DND-41 (cell line): ENCODE measurements at regions not wholly inside any gene's neighbourhood (a gene's known extent, or its start where the extent isn't known, plus 50 kb on each side); places are given as distances from the start of the nearest gene placed in this dataset.
"Not testable (repeated sequence)": the region's sequence is repeated elsewhere in the genome, so short reads cannot be mapped to it uniquely, and the experiment has no call there.

Experiments
- ATAC-seq: fragments of 200-7000 bp; cut with Tn5 transposase; 3 replicates; pipeline ENCODE4 v1.9.1; 2021; ENCODE audit warnings: low read depth; ENCODE audit not compliant: insufficient read depth
- DNase-seq: peaks from one replicate; pipeline ENCODE4 v3.0.0-alpha.2; 2020
- H2AFZ ChIP-seq: 2 replicates; pipeline ENCODE4 v1.6.0; 2012; ENCODE audit warnings: low read depth, low read length
- H3K27ac ChIP-seq: 2 replicates; pipeline ENCODE4 v1.5.1; 2012; ENCODE audit warnings: low read length, inconsistent platforms
- H3K27me3 ChIP-seq: fragments of 200-600 bp; sonication (generic); 2 replicates; pipeline ENCODE4 v1.6.0; 2012; ENCODE audit warnings: low read length, mild to moderate bottlenecking, inconsistent platforms; ENCODE audit not compliant: insufficient read depth, poor library complexity
- H3K36me3 ChIP-seq: 2 replicates; pipeline ENCODE4 v1.5.1; 2012; ENCODE audit warnings: low read length, inconsistent platforms; ENCODE audit not compliant: insufficient read depth
- H3K4me1 ChIP-seq: 2 replicates; pipeline ENCODE4 v1.5.1; 2012; ENCODE audit warnings: mild to moderate bottlenecking, low read length; ENCODE audit not compliant: insufficient read depth
- H3K4me2 ChIP-seq: 2 replicates; pipeline ENCODE4 v1.6.0; 2012; ENCODE audit warnings: mild to moderate bottlenecking, moderate library complexity, low read length, inconsistent platforms; ENCODE audit not compliant: insufficient read depth
- H3K4me3 ChIP-seq, 2 experiments: fragments of 200-600 bp in 1 of 2; shearing (Covaris generic) in 1 of 2; 2 replicates each; pipeline ENCODE4 v1.5.1; 2012 to 2016; ENCODE audit warnings: inconsistent platforms in 2 of 2, low read length in 2 of 2, mild to moderate bottlenecking in 2 of 2, low read depth in 1 of 2, moderate library complexity in 1 of 2
- H3K79me2 ChIP-seq: 2 replicates; pipeline ENCODE4 v1.6.0; 2012; ENCODE audit warnings: low read length, inconsistent platforms; ENCODE audit not compliant: insufficient read depth
- H3K9ac ChIP-seq: 2 replicates; pipeline ENCODE4 v1.6.0; 2012; ENCODE audit warnings: low read depth, mild to moderate bottlenecking, inconsistent platforms, low read length, moderate library complexity
- H3K9me3 ChIP-seq: 2 replicates; pipeline ENCODE4 v1.5.1; 2012; ENCODE audit warnings: low read length, moderate library complexity, mild to moderate bottlenecking, inconsistent platforms; ENCODE audit not compliant: insufficient read depth, severe bottlenecking
- H4K20me1 ChIP-seq: 2 replicates; pipeline ENCODE4 v1.6.0; 2012; ENCODE audit warnings: low read length; ENCODE audit not compliant: insufficient read depth
- EZH2 ChIP-seq: IDR thresholded peaks from 3 replicates; pipeline ENCODE4 v1.6.1; 2012; ENCODE audit warnings: borderline replicate concordance, low read depth, mild to moderate bottlenecking, moderate library complexity, low read length, inconsistent platforms; ENCODE audit not compliant: severe bottlenecking
- TF ChIP-seq, protein P1 (sequence below): IDR thresholded peaks from 2 replicates; pipeline ENCODE4 v1.5.1; 2012; ENCODE audit warnings: borderline replicate concordance, low read length, moderate library complexity, mild to moderate bottlenecking; ENCODE audit not compliant: poor library complexity, severe bottlenecking; ENCODE audit errors: extremely low read depth

DNA sequence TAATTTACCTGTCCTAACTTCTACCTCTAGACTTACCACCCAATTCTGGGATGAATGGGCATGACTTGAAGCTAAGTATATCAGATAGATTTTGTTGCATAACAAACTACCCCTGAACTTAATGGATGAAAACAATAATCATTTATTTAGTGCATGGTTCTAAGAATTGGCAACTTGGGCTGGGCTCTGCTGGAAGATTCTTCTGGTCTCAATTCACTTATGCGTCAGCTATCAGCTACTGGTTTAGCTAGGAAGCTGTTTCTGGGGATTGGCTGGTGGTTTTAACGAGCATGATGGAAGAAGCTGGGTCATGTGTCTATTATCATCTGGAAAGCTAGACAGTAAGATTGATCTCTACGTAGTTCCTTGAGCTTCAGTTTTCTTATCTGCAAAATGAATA is 77.3 kb upstream of the LMCD1 start:
- Histone ChIP-seq H3K27ac (no peak overlapping the region), H3K9me3 (no peaks in the 10 kb centered on the region), H3K4me2 (no peak overlapping the region), H3K36me3 (no peaks in the 10 kb centered on the region), H3K27me3 (no peaks in the 10 kb centered on the region), H3K9ac (no peak overlapping the region), H2AFZ (no peak overlapping the region), H3K4me1 (no peaks in the 10 kb centered on the region), H3K79me2 (no peaks in the 10 kb centered on the region), H3K4me3 (no peak overlapping the region), H4K20me1 (no peaks in the 10 kb centered on the region)
- TF ChIP-seq, protein P1, sequence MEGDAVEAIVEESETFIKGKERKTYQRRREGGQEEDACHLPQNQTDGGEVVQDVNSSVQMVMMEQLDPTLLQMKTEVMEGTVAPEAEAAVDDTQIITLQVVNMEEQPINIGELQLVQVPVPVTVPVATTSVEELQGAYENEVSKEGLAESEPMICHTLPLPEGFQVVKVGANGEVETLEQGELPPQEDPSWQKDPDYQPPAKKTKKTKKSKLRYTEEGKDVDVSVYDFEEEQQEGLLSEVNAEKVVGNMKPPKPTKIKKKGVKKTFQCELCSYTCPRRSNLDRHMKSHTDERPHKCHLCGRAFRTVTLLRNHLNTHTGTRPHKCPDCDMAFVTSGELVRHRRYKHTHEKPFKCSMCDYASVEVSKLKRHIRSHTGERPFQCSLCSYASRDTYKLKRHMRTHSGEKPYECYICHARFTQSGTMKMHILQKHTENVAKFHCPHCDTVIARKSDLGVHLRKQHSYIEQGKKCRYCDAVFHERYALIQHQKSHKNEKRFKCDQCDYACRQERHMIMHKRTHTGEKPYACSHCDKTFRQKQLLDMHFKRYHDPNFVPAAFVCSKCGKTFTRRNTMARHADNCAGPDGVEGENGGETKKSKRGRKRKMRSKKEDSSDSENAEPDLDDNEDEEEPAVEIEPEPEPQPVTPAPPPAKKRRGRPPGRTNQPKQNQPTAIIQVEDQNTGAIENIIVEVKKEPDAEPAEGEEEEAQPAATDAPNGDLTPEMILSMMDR: no peak
- no peak for TF ChIP-seq EZH2
- no peak for ATAC-seq
- no peak for DNase-seq

DNA sequence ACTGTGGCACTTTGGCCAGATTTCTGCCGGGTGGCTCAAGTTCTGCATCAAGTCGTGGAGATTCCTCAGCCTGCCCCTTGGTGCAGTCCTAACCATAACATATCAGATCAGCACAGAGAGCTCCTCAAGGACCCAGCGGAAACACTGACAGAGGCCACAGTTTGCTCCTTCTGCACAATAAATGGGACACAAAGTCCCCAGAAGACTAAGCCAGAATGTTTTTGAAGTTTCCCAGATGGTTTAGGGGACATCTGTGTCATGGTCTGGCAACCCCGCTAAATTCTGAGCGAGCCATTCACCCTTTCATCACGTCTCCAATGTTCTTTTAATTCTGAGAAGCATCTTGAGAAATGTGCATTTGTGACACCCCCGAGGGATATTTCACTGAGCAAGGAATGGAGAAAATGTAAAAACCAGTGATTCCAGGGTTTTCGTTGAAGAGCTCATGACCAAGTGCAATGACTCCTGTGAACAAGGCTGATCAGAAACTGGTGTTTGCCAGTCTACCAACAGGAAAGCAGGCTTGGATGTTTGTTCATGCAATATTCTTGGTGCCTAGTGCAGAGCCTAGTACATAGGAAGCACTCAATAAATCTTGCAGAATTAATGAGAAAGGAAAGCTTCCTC is 64.8 kb upstream of the LMCD1 start:
- Histone ChIP-seq H3K9me3 (peaks cover 4% of the 10 kb centered on the region), H3K9ac (no peak overlapping the region), H3K4me2 (no peak overlapping the region), H4K20me1 (no peaks in the 10 kb centered on the region), H3K27ac (no peak overlapping the region), H3K4me1 (no peaks in the 10 kb centered on the region), H3K4me3 (no peak overlapping the region), H3K79me2 (no peaks in the 10 kb centered on the region), H3K36me3 (no peaks in the 10 kb centered on the region), H2AFZ (no peak overlapping the region), H3K27me3 (no peaks in the 10 kb centered on the region)
- ATAC-seq: no peak
- TF ChIP-seq, protein P1: no peak
- no peak for TF ChIP-seq EZH2
- DNase-seq: no peak

DNA sequence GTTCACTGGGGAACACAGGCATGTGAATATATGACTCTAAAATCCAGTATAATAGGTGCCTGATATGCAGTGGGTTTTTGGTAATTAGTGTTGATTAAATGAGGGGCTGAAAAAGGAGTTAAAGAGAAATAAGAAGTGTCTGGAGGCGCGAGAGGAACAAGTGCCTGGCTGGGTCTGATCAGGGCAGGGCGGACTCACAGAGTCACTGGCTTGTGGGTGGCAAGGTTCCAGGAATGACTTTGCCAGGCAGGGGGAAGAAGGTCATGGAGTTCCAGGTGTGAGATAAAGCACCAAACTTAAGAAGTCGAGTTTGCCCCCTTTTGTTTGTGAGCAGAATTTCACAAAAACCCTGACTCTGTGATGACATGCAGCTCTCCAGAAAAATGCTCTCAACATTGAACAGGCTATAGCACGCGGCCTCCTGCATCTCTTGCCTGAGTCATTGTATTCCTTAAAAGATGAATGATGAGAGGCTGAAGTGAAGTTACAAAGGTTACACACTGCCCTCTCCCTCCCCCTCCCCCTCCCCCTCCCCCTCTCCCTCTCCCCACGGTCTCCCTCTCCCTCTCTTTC is 63.0 kb upstream of the LMCD1 start:
- no peak overlapping the region for H3K4me3 ChIP-seq
- no peak overlapping the region for H3K9ac ChIP-seq
- no peak overlapping the region for H3K27ac ChIP-seq
- no peaks in the 10 kb centered on the region for H3K36me3 ChIP-seq
- H3K9me3 ChIP-seq: peaks cover 4% of the 10 kb centered on the region
- no peaks in the 10 kb centered on the region for H4K20me1 ChIP-seq
- H3K27me3 ChIP-seq: peaks cover 4% of the 10 kb centered on the region
- no peak for DNase-seq
- no peaks in the 10 kb centered on the region for H3K79me2 ChIP-seq
- TF ChIP-seq, protein P1: no peak
- no peak for TF ChIP-seq EZH2
- no peak for ATAC-seq
- no peak overlapping the region for H2AFZ ChIP-seq
- H3K4me2 ChIP-seq: no peak overlapping the region
- no peaks in the 10 kb centered on the region for H3K4me1 ChIP-seq

DNA sequence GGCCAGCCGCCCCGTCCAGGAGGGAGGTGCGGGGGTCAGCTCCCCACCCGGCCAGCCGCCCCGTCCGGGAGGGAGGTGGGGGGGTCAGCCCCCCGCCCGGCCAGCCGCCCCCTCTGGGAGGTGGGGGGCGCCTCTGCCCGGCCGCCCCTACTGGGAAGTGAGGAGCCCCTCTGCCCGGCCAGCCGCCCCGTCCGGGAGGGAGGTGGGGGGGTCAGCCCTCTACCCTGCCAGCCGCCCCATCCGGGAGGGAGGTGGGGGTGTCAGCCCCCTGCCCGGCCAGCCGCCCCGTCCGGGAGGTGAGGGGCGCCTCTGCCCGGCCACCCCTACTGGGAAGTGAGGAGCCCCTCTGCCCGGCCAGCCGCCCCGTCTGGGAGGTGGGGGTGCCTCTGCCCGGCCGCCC is 61.5 kb upstream of the LMCD1 start:
- DNase-seq, H3K36me3 ChIP-seq, H3K79me2 ChIP-seq, H3K4me1 ChIP-seq, H2AFZ ChIP-seq, H3K9ac ChIP-seq, H3K4me2 ChIP-seq, H4K20me1 ChIP-seq, H3K4me3 ChIP-seq, H3K27ac ChIP-seq, ATAC-seq, H3K9me3 ChIP-seq, H3K27me3 ChIP-seq: not testable (repeated sequence)
